ENCODE measurements at regions not wholly inside any gene's neighbourhood (a gene's known extent, or its start where the extent isn't known, plus 50 kb on each side); places are given as distances from the start of the nearest gene placed in this dataset.

DNA sequence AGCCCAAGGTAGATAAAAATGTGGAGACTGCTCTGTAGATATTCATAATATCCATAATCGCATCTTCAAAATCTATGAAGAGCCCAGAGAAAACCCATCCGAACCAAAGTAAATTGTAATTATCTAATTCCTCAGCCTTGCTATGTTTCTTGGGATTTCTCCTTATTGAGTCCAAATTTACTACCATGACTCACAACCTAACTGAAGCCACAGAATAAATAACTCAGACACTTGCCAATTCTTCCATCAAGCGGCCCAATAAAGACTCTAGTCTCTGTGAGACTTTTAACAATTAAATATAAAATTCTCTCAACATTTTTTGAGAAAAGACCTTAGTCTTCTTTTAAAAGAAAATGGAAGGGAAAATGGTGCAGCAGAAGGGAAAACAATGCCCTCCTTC, 409.8 kb downstream of the DAD1 start:
- peaks cover 39% of the 10 kb centered on the region for H3K27me3 ChIP-seq (ENCODE audit: insufficient read depth, low read length)
- H2AFZ ChIP-seq (ENCODE audit: low read depth, low read length, poor library complexity, severe bottlenecking), result no peak overlapping the region
- no peaks in the 10 kb centered on the region for H3K9me2 ChIP-seq (ENCODE audit: insufficient read depth)
- no peak overlapping the region for H3K9ac ChIP-seq (ENCODE audit: low read length)
- DNase-seq (ENCODE audit: low read depth, low spot score) (no peak), ATAC-seq (no peak)
- H3K36me3 ChIP-seq (ENCODE audit: control insufficient read depth in 1 of 2, insufficient read depth in 2 of 2, low read length in 2 of 2), result no peaks in the 10 kb centered on the region
- no peak overlapping the region for H3K27ac ChIP-seq (ENCODE audit: low read depth, low read length)
- H4K20me1 ChIP-seq (ENCODE audit: insufficient read depth), result no peaks in the 10 kb centered on the region
- ChIA-PET RAD21 (ENCODE audit: low non-redundant PET in 1 of 2, low total read pairs in 2 of 2, uncharacterized antibody in 2 of 2, unreplicated experiment in 2 of 2) (no interaction called here), CTCF (no interaction called here), POLR2A (no interaction called here)
- no peaks in the 10 kb centered on the region for H3K79me2 ChIP-seq (ENCODE audit: insufficient read depth, low read length)
- intact Hi-C loops (cut with micrococcal nuclease), result no loop called here
- H3K4me2 ChIP-seq (ENCODE audit: low read length), result no peak overlapping the region
- no peak overlapping the region for H3K4me3 ChIP-seq (replicated peaks in 1 of 2; ENCODE audit: low read depth in 1 of 2, low read length in 2 of 2)
- no peak for TF ChIP-seq TCF7L2 (IDR thresholded peaks at IDR 0.05; ENCODE audit: borderline replicate concordance, extremely low read depth, insufficient read depth, insufficient read length)
- TF ChIP-seq EZH2phosphoT487 (IDR thresholded peaks at IDR 0.05; ENCODE audit: borderline replicate concordance), result no peak
- TF ChIP-seq POLR2A (IDR thresholded peaks at IDR 0.05; ENCODE audit: borderline replicate concordance, extremely low read depth, insufficient read depth, insufficient read length), result no peak
- TF ChIP-seq YY1 (IDR thresholded peaks at IDR 0.05; ENCODE audit: extremely low read depth, insufficient replicate concordance, low read depth, low read length), result no peak
- no peak for TF ChIP-seq ZFX (IDR thresholded peaks at IDR 0.05)
- TF ChIP-seq EGR1 (IDR thresholded peaks at IDR 0.05; ENCODE audit: low read depth), result no peak
- no peak for TF ChIP-seq CEBPB (IDR thresholded peaks at IDR 0.05; ENCODE audit: low read depth)
- TF ChIP-seq ELF1 (IDR thresholded peaks at IDR 0.05; ENCODE audit: borderline replicate concordance, low read depth), result no peak
- no peak for TF ChIP-seq JUND (IDR thresholded peaks at IDR 0.05)
- TF ChIP-seq SIN3A (IDR thresholded peaks at IDR 0.05; ENCODE audit: low read depth), result no peak
- TF ChIP-seq CTCF (IDR thresholded peaks at IDR 0.05 in 2 of 3, conservative IDR thresholded peaks at IDR 0.05 in 1 of 3; ENCODE audit: borderline replicate concordance in 1 of 3, insufficient read depth in 1 of 3, low read depth in 2 of 3, low read length in 2 of 3), result no peak
- TF ChIP-seq CBX3 (IDR thresholded peaks at IDR 0.05; ENCODE audit: low read depth), result no peak
- TF ChIP-seq FOSL1 (IDR thresholded peaks at IDR 0.05; ENCODE audit: low read depth), result no peak
- TF ChIP-seq ZBTB33 (IDR thresholded peaks at IDR 0.05; ENCODE audit: extremely low read depth, insufficient replicate concordance, low read length), result no peak
- TF ChIP-seq, protein P1, sequence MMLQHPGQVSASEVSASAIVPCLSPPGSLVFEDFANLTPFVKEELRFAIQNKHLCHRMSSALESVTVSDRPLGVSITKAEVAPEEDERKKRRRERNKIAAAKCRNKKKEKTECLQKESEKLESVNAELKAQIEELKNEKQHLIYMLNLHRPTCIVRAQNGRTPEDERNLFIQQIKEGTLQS (IDR thresholded peaks at IDR 0.05), result no peak
- no peak for TF ChIP-seq SP1 (IDR thresholded peaks at IDR 0.05; ENCODE audit: low read depth)
- TF ChIP-seq, protein P2, sequence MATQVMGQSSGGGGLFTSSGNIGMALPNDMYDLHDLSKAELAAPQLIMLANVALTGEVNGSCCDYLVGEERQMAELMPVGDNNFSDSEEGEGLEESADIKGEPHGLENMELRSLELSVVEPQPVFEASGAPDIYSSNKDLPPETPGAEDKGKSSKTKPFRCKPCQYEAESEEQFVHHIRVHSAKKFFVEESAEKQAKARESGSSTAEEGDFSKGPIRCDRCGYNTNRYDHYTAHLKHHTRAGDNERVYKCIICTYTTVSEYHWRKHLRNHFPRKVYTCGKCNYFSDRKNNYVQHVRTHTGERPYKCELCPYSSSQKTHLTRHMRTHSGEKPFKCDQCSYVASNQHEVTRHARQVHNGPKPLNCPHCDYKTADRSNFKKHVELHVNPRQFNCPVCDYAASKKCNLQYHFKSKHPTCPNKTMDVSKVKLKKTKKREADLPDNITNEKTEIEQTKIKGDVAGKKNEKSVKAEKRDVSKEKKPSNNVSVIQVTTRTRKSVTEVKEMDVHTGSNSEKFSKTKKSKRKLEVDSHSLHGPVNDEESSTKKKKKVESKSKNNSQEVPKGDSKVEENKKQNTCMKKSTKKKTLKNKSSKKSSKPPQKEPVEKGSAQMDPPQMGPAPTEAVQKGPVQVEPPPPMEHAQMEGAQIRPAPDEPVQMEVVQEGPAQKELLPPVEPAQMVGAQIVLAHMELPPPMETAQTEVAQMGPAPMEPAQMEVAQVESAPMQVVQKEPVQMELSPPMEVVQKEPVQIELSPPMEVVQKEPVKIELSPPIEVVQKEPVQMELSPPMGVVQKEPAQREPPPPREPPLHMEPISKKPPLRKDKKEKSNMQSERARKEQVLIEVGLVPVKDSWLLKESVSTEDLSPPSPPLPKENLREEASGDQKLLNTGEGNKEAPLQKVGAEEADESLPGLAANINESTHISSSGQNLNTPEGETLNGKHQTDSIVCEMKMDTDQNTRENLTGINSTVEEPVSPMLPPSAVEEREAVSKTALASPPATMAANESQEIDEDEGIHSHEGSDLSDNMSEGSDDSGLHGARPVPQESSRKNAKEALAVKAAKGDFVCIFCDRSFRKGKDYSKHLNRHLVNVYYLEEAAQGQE (IDR thresholded peaks at IDR 0.05; ENCODE audit: low read depth), result no peak
- TF ChIP-seq SRF (IDR thresholded peaks at IDR 0.05; ENCODE audit: low read depth), result no peak
- no peak for TF ChIP-seq RAD21 (IDR thresholded peaks at IDR 0.05; ENCODE audit: low read depth)
- TF ChIP-seq, protein P3, sequence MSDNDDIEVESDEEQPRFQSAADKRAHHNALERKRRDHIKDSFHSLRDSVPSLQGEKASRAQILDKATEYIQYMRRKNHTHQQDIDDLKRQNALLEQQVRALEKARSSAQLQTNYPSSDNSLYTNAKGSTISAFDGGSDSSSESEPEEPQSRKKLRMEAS (IDR thresholded peaks at IDR 0.05), result no peak
- no peaks in the 10 kb centered on the region for H3K9me3 ChIP-seq (ENCODE audit: control insufficient read depth in 1 of 2, insufficient read depth in 1 of 2, low read depth in 1 of 2, low read length in 2 of 2)
- BruUV-seq (replicated peaks), result no TSS peak
- H3K4me1 ChIP-seq (ENCODE audit: control insufficient read depth in 1 of 2, insufficient read depth in 2 of 2, low read length in 2 of 2), result no peaks in the 10 kb centered on the region
